EL (cell line): ENCODE measurements at regions not wholly inside any gene's neighbourhood (a gene's known extent, or its start where the extent isn't known, plus 50 kb on each side); places are given as distances from the start of the nearest gene placed in this dataset.
A peak's percentile ranks its signal among the peaks of the same experiment; 100 is the strongest.

Source experiments
- DNase-seq: peaks from one replicate; pipeline ENCODE4 v3.0.0-alpha.2; 2016

DNA sequence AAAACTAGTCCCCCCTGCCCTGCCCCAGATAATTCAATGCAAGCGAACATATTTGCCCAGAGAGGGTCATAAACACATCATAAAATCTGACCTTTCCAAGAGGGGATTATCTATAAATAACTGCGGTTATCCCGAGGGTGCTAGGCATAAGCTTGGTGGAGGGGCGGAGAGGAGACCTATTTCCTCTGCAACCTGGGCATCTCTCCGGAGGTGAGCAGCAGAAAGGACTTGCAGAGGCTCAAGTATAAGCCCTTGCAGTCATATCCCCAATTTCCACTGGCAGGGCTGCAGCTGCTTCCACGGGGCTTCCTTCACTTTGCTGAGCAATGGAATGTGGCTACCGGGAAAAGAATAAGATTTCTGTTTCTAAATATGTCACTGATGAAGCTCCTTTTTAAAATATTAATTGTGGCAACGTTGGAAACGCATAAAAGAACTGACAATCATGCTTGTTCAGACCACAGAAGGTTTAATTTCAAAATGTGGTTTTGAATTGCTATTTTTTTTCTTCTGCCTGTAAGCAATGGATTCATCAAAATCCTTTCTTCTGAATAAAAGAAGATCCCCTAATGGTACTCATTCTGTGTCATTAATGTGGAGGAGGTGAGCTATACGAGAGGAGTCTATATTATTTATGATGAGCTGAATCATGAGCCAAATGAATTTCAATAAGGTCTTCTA, 268.9 kb upstream of the ATP2B1 start:
- peak; percentile 53 for DNase-seq

DNA sequence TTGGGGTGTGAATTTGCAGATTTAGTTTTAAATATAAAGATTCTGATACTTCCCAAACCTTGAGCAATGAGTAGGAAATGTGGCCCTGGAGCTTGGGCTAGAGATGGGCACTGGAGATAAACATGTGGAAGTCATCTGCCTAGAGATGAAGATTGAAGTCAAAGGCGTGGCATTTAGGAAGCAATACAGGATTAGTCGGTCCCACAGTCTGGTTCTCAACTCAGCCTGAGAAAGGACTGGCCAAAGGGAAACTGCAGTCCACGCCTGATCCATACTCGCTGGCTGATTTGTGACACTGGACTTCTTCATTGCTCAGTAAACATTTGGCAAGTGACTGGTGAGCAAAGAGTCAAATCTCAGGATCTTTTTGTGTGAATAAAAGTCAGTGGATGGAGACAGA, 268.2 kb upstream of the ATP2B1 start:
- DNase-seq: peak; percentile 24

DNA sequence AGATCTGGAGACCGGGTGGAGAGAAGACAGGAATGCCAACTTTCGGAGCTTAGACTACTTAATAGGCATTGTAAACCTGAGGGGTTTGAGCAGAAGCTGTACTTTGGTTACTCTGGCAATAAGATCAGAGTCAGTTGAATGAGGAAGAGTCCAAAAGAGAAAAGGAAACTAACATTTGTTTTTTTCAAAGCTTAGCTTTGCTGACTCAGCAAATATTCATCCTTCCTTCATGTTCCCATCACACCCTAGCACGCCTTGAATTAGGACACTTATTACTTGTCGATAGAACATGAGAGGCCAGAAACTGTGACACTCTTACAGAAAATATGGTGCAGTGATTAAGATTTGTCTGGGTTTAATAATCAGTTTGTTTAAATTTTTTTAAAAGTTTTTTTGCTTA, 266.9 kb upstream of the ATP2B1 start:
- no peak for DNase-seq

DNA sequence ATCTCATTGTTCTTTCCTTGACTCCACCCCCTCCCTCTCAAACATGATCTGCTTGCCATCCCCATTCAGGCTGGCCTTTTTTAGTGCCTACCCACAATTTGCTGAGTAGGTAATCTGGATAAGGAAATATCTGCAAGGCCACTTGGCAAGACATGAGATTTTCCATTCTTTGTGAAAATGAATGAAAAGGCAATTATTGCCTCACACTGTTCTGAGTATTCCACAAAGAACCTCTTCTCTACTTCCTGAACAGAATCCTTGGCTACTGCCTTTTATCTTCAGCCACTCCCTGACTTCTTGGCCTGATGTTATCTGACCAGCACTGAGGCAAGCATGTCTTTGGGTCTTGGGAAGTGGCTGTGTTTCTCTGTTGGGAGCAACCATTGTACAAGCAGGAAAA, 263.2 kb upstream of the ATP2B1 start:
- no peak for DNase-seq

DNA sequence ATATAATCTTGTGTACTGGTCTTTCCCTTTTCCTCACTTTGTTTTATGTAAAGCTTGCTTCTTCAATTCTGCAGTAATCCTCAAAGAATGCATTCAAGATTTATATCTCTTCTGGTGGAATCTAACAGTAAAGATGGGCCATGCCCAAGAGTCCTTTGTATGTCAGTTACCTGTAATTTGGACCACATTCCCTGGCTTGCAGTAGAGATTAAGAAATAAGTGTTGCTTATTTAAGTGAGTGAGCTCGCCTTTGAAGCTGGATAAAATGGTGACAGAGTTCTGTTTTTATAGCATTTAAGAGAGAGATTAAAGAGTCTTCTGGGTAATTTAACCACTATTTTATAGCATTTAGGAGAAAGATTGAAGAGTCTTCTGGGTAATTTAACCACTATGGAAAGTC, 262.1 kb upstream of the ATP2B1 start:
- DNase-seq: no peak

DNA sequence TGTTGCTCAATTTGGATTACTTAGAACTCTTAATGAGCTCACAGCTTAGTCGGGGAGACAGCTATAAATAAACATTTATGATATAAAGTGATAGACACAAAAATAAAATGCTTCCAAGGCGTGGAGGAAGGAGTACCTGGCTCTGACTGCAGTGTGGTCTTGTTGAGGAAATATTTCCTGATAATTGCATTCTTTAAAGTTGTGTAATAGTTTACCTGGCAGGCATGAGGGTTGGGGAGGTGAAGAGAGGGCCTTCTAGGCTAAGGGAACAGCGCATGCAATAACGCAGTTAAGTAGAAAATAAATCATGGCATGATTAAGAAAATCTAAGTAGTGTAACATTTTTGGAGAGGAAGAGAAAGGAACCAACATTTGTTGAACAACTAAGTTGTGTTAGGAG, 260.5 kb upstream of the ATP2B1 start:
- DNase-seq: no peak

DNA sequence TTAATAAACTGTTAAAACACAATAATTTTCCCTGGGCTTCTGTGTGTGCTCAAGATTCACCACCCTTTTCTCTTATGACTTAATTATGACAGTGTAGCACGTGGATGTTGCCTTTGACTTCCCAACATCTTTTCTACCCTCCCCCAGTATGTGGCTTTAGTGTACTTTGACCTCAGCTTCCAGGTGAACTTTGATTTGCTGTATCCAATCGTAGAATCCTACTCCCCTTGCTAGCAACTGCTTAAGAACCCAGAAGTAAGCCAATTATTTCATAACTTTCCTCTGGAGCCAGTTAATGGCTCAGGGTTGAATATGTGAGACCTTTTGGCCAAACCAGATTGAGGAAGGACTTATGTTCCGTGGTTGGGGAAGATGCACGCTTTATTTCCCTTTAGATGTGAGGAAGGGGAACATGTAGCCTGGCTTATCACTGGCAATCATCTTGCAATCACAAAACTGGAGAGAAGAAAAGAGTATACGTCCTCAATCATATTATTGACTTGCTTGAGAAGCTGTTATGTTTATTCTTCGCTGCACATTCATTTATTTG, 259.6 kb upstream of the ATP2B1 start:
- no peak for DNase-seq

DNA sequence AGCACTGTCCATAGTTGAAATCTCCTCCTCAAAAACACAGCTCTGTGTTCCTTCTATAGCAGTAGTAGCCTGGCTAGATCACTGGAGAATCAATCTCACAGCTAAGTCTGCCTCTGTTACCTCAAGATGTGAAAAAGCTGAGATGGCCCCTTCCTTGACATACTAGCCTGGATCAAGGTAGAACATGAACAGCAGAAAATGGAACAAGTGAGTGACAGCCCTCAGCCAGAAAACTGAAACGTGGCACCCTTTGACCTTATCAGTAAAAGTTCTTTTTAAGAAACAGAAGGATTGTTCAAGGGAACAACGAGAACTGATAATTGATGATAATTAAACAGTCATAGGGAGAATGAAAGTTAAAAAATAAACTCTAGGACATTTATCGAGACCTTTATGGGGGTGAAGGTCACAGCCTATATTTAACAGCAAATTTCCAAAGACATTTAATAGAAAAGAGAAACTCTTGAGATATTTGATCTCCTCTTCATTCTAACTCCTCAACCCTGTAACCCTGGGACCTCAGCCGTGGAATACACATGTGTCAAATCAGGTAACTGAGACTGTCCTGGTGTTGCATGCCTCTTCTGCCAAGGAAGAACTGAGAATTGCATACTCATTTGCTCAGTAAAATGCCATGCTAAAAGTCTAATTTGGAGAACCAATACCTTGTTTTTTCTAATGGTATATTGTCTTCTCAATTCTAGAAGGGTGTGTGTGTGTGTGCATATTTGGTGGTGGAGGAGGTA, 258.0 kb upstream of the ATP2B1 start:
- DNase-seq: no peak

DNA sequence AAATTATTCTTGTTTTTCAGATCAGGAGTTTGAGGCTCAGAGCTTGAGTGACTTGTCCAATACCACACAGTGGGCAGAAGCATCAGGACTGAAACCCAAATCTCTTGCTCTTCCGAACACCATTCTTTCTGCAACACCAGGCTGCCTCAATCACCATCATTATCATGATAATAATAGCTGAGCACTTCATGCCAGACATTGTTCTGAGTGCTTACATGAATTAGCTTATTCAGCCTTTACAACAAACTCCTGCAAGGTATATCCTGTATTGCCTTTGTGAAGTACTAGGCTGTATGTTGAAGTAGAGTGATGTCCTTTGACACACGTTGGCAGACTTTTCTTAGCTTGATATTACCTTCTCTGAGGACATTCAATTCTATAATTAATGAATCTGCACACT, 257.4 kb upstream of the ATP2B1 start:
- no peak for DNase-seq

DNA sequence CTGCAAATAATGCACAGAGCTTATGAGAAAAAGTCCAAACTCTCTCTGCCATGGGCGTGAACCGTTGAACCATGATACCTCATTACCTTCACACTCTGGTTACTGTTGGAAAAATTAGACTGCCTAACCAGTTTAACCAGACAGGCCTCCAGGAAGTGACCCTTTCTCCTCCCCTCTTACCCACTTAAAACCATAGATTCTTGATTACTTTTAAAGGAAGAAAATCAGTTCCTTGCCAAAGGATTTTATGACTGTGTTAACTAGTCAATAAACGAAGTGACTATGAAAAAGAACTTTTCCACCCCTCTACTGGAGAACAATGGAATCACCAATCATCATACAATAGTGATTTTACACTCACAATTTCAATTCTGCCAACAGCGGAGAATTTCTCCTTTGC, 254.0 kb upstream of the ATP2B1 start:
- DNase-seq: no peak

DNA sequence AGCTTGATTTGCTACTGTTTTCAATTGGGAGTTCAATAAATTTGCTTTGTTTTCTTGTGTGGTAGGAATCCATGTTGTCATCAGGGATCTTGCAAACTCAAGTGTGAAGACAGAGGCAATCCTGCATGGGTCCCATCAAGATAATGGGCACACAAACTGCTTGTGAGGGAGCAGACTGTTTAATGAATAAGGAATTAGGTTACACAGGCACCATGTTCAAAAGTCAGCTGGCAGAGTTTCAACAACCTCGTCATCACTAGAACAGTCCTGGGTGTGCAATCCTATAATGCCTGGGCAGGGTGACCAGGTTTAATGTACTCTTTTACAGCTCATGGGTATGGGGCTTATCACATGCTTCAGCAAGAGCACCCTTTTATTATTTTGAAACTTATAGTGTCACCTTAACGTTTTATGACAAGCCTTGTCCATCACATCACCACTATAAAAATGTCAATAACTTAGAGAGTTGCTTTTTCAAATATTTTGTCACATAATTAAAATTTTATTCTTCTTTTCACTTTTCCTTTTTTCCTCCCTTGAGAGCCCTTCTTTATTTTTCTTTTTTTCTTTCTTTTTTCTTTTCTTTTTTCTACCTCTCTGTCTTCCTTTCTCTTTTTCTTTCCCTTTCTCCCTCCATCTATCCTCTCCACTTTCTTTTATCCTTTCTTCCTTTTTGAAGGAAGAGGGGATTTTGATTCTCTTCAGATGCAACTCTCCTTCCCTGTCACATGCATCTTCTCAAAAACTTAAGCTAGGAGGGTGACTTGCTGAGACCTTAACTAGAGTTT, 252.2 kb upstream of the ATP2B1 start:
- DNase-seq: peak; percentile 43

DNA sequence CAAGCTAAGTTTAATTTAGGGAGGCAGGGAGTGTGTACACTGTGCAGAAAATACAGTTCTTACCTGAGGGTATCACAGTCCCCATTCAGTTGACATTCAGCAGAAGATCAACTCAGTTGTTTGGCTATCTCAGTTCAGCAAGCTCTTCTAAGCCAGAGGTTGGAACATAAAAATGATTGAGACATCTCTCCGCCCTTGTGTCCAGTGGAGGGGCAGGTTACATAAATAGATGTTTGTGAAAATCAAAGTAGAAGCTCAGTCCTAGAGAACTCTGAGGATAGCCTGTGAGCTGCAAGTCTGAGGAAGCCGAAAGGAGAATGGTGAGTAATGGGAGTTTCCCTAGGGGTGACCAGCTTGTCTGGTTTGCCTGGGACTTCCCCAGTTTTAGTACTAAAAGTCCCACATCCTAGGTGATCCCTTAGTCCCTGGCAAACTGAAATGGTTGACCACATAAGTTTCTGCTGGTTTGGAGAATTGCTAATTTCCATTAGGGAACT, 251.4 kb upstream of the ATP2B1 start:
- peak; percentile 63 for DNase-seq

DNA sequence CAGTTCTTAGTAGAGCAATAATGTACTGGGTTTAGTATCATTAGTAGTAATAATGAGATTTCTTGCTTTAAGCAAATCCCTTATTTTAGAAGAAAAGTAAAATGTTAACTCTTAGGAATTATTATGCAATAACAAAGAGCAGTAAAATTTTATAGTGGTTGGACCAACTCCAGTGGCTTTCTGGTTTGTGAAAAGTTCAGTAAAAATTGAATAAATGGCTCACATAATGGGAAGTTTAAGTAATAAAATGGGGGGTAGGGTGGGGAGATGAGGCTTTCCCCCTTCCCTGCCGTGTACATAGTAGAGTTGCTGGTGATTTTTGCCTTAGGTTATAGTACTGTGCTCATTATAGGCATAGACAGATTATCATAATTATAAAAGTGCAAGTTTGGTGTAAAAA, 250.5 kb upstream of the ATP2B1 start:
- DNase-seq: peak; percentile 46

DNA sequence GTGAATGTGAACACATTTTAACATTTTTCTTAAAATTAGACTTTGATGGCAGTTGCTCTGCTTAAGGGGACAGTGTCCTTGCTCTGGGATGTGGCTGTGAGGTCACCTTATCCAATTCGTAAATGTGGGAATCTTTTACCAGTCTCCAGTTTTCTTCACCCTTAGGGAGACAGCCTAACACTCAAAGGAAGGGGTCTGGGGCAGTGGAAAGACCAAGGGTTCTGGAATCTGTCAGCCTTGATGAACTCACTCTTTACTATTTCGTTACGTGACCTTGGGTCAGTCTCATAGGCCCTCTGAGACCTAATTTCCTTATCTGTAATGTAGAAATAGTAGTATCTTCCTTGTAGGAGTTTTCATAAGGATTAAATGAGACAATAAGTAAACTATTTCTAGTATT, 245.6 kb upstream of the ATP2B1 start:
- DNase-seq: no peak

DNA sequence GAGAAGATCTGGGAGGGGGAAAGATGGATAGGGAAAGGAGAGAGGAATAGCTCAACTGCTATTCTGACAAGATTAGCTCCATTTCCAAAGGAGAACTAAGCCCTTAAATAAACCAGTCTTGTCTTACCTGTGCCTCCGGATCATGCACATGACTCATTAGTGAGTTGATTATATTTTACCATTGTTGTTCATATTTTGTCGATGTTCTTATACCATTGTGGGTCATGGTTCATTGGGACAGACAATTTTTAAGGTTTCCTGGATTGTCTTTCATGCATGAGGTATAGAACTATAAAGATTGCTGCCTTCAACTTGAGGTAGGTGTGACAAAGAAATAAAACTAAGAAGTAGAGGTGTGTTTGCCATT, 243.0 kb upstream of the ATP2B1 start:
- no peak for DNase-seq

DNA sequence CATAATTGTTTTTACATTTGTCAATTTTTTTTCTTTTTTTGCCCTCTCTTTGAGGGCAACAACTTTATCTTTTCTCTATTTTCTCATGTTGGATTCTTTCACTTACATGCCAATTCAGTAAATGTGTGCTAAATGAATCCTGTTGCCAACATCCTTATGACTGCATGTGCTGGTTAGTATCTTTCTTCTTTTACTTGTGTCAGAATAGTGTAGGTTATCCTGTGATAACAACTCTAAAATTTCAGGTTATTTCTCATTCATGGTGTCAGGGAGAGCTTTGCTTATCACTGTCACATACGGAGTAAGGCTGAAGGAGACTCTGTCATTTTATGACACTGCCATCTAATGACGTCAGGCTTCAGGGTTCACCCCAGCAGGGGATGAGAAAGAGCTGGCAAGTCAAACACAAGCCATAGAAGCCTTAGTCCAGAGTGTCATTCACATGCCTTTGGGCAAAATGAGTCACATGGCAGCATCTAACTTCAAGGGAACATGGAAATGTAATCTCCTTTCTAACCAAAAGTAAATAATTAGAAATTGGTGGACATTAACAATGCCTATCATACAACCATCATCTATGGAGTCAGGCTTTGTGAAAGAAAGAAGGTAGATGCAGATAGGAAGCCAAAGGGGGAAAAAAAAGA, 242.5 kb upstream of the ATP2B1 start:
- DNase-seq: peak; percentile 92

DNA sequence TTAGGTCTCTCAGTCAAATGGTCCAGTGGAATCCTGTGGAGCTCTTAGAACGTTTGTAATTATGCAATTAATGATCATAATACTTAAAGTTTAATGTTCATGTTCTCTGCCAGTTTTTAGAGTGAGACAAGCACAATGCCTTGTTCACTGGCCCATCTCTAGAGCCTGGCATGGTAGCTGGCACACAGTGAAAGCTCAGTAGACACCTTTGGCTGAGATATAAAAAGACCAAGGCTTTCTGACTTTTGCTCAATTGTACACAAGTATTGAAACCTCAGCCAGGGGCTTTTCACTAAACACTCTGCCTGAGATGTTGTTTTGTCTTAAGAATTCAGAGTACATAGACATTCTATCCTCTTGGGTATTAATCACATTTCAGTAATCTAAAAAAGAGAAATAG, 241.8 kb upstream of the ATP2B1 start:
- no peak for DNase-seq

DNA sequence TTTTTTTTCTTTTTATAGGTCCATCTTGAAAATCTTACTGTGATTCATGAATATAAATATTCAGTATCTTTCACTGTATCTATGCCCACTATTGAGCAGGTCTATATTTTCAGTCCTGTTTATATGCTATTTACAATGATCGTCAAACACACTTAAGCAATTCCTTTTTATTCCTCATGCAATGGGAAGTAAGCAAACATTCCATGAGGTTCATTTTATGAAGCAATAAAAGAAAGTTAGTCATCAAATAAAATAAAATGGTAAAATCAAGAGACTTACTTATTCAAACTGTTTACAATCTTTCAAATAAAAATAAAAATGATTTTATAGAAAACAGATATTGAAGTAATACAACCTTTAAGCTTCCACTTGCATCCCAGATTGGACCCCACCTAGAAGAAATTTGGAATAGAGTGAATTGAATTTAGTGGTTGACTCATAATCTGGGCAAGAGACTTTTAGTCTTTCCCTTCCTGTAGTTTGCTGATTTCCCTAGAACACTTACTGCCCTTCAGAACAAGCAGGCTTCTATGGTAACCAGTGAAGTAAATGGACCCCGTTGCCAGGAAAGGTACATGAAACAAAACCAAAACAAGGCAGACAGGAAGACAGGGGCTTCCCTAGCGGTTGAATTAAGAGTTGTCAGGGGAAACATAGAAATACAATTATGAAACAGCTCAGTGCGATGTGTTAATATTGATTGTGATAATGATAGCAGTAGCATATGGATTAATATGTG, 241.0 kb upstream of the ATP2B1 start:
- DNase-seq: peak; percentile 57

DNA sequence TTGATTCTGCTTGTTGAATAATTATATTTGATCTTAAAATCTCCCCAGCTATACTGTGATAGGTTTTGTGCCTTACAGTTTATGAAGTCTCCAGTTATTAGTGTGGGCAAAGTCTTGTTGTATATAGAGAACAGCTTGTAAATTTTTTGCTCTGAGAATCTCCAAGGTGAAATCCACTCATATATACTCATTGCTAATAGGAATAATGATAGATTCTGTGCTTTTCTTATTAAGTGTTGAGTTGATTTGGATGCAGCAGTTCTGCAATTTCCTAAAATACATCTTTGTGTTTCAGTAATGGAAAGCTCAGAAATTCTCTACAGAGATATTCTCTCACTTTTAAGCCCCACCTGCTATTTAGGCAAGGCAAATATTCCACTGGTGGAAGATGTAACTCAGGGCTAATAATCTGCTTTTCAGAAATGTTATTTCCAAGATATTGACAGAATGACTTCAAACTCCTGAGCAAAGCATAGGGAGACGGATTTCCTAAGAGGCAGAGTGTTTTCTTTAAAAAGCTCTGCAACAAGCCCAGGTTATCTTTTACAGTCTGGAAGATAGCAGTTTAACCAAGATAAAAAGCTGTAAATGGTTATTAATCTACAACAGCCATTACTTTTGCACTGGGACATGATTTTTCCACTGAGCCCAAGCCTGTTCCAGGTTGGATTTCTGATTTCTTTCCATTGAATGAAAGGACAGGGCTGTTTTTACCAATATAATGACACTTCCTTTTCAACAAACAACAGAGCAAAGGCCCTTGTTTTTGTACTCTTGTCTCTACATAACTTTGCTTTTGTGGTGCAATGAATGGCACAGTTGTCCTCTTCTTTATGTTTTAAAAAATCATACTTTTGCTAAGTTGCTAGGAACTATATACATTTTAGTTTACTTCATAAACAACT, 239.9 kb upstream of the ATP2B1 start:
- no peak for DNase-seq

DNA sequence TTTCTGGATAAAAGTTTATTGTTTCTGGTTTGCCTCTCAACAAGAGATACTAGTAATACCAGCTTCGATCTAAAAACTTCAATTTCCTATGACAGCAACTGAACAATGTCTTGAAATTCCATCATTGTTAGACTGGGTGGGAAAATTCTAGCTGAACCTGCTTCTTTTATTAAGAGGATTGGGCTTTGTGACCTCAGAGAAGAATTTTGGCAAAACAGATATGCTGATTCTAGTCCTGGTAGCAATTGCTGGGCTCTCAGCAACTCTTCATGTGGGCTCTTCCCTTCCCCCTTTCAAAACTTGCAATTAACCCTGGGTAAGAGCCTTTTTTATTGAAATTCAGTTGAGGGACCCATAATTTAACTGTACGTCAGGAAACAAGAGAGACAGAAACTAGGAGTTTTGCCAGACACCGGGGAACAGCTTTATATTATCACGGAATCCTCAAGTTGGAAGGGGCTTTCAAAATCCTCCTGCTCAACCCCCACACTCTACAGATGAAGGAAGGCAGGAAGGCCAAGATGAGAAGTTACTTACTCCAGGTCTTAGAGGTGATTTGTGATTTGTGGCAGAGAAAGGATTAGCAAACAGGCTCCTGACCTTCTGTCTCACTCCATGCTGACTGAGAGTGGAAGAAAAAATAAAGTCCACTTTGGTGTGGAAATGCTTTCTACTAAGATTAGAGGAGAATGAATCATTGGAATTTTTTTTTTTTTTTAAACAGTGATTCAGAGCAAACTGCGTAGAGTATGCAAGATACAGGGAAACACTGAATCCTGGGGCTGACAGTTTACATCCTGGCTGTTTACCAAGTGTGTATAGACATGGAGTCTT, 239.0 kb upstream of the ATP2B1 start:
- DNase-seq: peak; percentile 89
